IPS-NIHi7 (cell line): ENCODE measurements at regions not wholly inside any gene's neighbourhood (a gene's known extent, or its start where the extent isn't known, plus 50 kb on each side); places are given as distances from the start of the nearest gene placed in this dataset.
"Not testable (repeated sequence)": the region's sequence is repeated elsewhere in the genome, so short reads cannot be mapped to it uniquely, and the experiment has no call there.

Experiments used
- DNase-seq: peaks from one replicate; pipeline ENCODE4 v3.0.0; 2012; ENCODE audit warnings: mixed read lengths; ENCODE audit errors: extremely low spot score

GRCh38 chr12:131341608-131342007 lies 369.3 kb upstream of the SFSWAP start:
- not testable (repeated sequence) for DNase-seq

GRCh38 chr12:131343436-131343835 lies 367.5 kb upstream of the SFSWAP start:
- DNase-seq: not testable (repeated sequence)

GRCh38 chr12:131344715-131345520 lies 366.0 kb upstream of the SFSWAP start:
- not testable (repeated sequence) for DNase-seq

- DNase-seq: no peak
These were observed 365.1 kb upstream of the SFSWAP start for GRCh38 chr12:131345521-131346436.

- no peak for DNase-seq
These were observed 364.1 kb upstream of the SFSWAP start for GRCh38 chr12:131346555-131347344.

- DNase-seq: no peak
These were observed 363.6 kb upstream of the SFSWAP start for GRCh38 chr12:131347345-131347714.

- no peak for DNase-seq
These were observed 363.2 kb upstream of the SFSWAP start for GRCh38 chr12:131347732-131348131.

- no peak for DNase-seq
These were observed 362.7 kb upstream of the SFSWAP start for GRCh38 chr12:131348231-131348630.

- no peak for DNase-seq
These were observed 362.2 kb upstream of the SFSWAP start for GRCh38 chr12:131348646-131349045.

GRCh38 chr12:131349397-131350127 lies 361.3 kb upstream of the SFSWAP start:
- DNase-seq: no peak

- no peak for DNase-seq
These were observed 360.0 kb upstream of the SFSWAP start for GRCh38 chr12:131350943-131351318.

- peak; percentile 9 for DNase-seq
These were observed 359.4 kb upstream of the SFSWAP start for GRCh38 chr12:131351319-131352028.

GRCh38 chr12:131352296-131352900 lies 358.5 kb upstream of the SFSWAP start:
- peak; percentile 10 for DNase-seq

GRCh38 chr12:131353376-131353775 lies 357.5 kb upstream of the SFSWAP start:
- DNase-seq: no peak

- no peak for DNase-seq
These were observed 357.1 kb upstream of the SFSWAP start for GRCh38 chr12:131353826-131354225.

GRCh38 chr12:131355361-131356245 lies 355.3 kb upstream of the SFSWAP start:
- DNase-seq: no peak

- no peak for DNase-seq
These were observed 354.3 kb upstream of the SFSWAP start for GRCh38 chr12:131356485-131357184.

- DNase-seq: no peak
These were observed 353.6 kb upstream of the SFSWAP start for GRCh38 chr12:131357185-131357747.
